H9 (cell line): ENCODE measurements at regions not wholly inside any gene's neighbourhood (a gene's known extent, or its start where the extent isn't known, plus 50 kb on each side); places are given as distances from the start of the nearest gene placed in this dataset.

ENCODE experiments used
- DNase-seq: peaks from one replicate; pipeline ENCODE4 v3.0.0-alpha.2; 2017
- H2AFZ ChIP-seq: one replicate; pipeline ENCODE4 v1.6.1; 2013; ENCODE audit warnings: mild to moderate bottlenecking, low read length, control low read depth, moderate library complexity
- H2AK5ac ChIP-seq: 2 replicates; pipeline ENCODE4 v1.6.1; 2013; ENCODE audit warnings: low read length, control low read depth, mixed read lengths; ENCODE audit not compliant: insufficient read length
- H2BK120ac ChIP-seq: one replicate; pipeline ENCODE4 v1.6.1; 2013; ENCODE audit warnings: low read depth, mild to moderate bottlenecking, low read length, control low read depth, inconsistent platforms; ENCODE audit not compliant: poor library complexity, severe bottlenecking
- H2BK12ac ChIP-seq: 2 replicates; pipeline ENCODE4 v1.6.1; 2013; ENCODE audit warnings: low read length, control low read depth, mixed read lengths, low read depth; ENCODE audit not compliant: insufficient read length
- H2BK15ac ChIP-seq: 2 replicates; pipeline ENCODE4 v1.6.1; 2013; ENCODE audit warnings: low read depth, low read length, control low read depth
- H2BK20ac ChIP-seq: one replicate; pipeline ENCODE4 v1.6.1; 2013; ENCODE audit warnings: low read depth, mild to moderate bottlenecking, low read length, control low read depth, inconsistent platforms; ENCODE audit not compliant: poor library complexity, severe bottlenecking
- H2BK5ac ChIP-seq: 2 replicates; pipeline ENCODE4 v1.6.1; 2013; ENCODE audit warnings: low read length, control low read depth, mixed read lengths; ENCODE audit not compliant: insufficient read length
- H3K14ac ChIP-seq: 2 replicates; pipeline ENCODE4 v1.6.1; 2013; ENCODE audit warnings: low read length, control low read depth; ENCODE audit not compliant: insufficient read depth
- H3K18ac ChIP-seq: 2 replicates; pipeline ENCODE4 v1.6.1; 2013; ENCODE audit warnings: low read depth, mild to moderate bottlenecking, mixed read lengths, low read length, control low read depth; ENCODE audit not compliant: insufficient read length
- H3K23ac ChIP-seq: 2 replicates; pipeline ENCODE4 v1.6.1; 2013; ENCODE audit warnings: low read length, control low read depth, mixed read lengths, low read depth; ENCODE audit not compliant: insufficient read length
- H3K23me2 ChIP-seq: 2 replicates; pipeline ENCODE4 v1.6.1; 2013; ENCODE audit warnings: low read depth, mild to moderate bottlenecking, mixed read lengths, low read length, control low read depth; ENCODE audit not compliant: insufficient read length, poor library complexity, severe bottlenecking
- H3K27ac ChIP-seq: 2 replicates; pipeline ENCODE4 v1.5.1; 2013; ENCODE audit warnings: low read length, control low read depth, mixed read lengths, low read depth; ENCODE audit not compliant: insufficient read length
- H3K27me3 ChIP-seq: 2 replicates; pipeline ENCODE4 v1.6.1; 2013; ENCODE audit warnings: low read length, control low read depth, inconsistent platforms; ENCODE audit not compliant: insufficient read depth
- H3K4ac ChIP-seq: 2 replicates; pipeline ENCODE4 v1.6.1; 2013; ENCODE audit warnings: low read depth, mild to moderate bottlenecking, control low read depth, inconsistent platforms, low read length, moderate library complexity
- H3K4me1 ChIP-seq: 2 replicates; pipeline ENCODE4 v1.6.1; 2013; ENCODE audit warnings: low read length, control low read depth, inconsistent platforms; ENCODE audit not compliant: insufficient read depth
- H3K4me2 ChIP-seq: 2 replicates; pipeline ENCODE4 v1.6.1; 2013; ENCODE audit warnings: low read length, control low read depth, mixed read lengths; ENCODE audit not compliant: insufficient read length, insufficient read depth
- H3K56ac ChIP-seq: 2 replicates; pipeline ENCODE4 v1.6.1; 2013; ENCODE audit warnings: low read depth, mild to moderate bottlenecking, mixed read lengths, low read length, control low read depth; ENCODE audit not compliant: insufficient read length
- H3K79me1 ChIP-seq: 2 replicates; pipeline ENCODE4 v1.6.1; 2013; ENCODE audit warnings: low read depth, mild to moderate bottlenecking, moderate library complexity, low read length, control low read depth, inconsistent platforms; ENCODE audit not compliant: insufficient read depth, poor library complexity, severe bottlenecking
- H3K79me2 ChIP-seq: 2 replicates; pipeline ENCODE4 v1.6.1; 2013; ENCODE audit warnings: low read length, control low read depth, inconsistent platforms; ENCODE audit not compliant: insufficient read depth
- H3K9ac ChIP-seq: 2 replicates; pipeline ENCODE4 v1.6.1; 2013; ENCODE audit warnings: low read length, control low read depth, mixed read lengths; ENCODE audit not compliant: insufficient read length; ENCODE audit errors: extremely low read depth
- H3K9me3 ChIP-seq: one replicate; pipeline ENCODE4 v1.6.1; 2013; ENCODE audit warnings: low read depth, low read length, inconsistent platforms; ENCODE audit not compliant: control insufficient read depth
- H3T11ph ChIP-seq: one replicate; pipeline ENCODE4 v1.6.1; 2013; ENCODE audit warnings: mild to moderate bottlenecking, low read length, control low read depth, inconsistent platforms
- H4K20me1 ChIP-seq: one replicate; pipeline ENCODE4 v1.6.1; 2013; ENCODE audit not compliant: control insufficient read depth, insufficient read length, insufficient read depth
- H4K5ac ChIP-seq: 2 replicates; pipeline ENCODE4 v1.6.1; 2013; ENCODE audit warnings: low read depth, mild to moderate bottlenecking, mixed read lengths, low read length, control low read depth; ENCODE audit not compliant: insufficient read length
- H4K8ac ChIP-seq: replicated peaks from 2 replicates; pipeline ENCODE4 v1.6.1; 2013; ENCODE audit warnings: low read length, control low read depth, mixed read lengths, low read depth; ENCODE audit not compliant: insufficient read length
- H4K91ac ChIP-seq: 2 replicates; pipeline ENCODE4 v1.6.1; 2013; ENCODE audit warnings: low read depth, mild to moderate bottlenecking, moderate library complexity, mixed read lengths, low read length, control low read depth; ENCODE audit not compliant: insufficient read length
- H3K27ac Mint-ChIP-seq, 3 experiments: 2 replicates in 2 of 3; 3 replicates in 1 of 3; pipeline ENCODE4 v1.8.0; 2020 to 2021; ENCODE audit warnings: mixed read lengths in 3 of 3, mild to moderate bottlenecking in 1 of 3, moderate library complexity in 1 of 3
- H3K27me3 Mint-ChIP-seq: 2 replicates; pipeline ENCODE4 v1.8.0; 2021; ENCODE audit warnings: low read depth, mild to moderate bottlenecking, moderate library complexity, mixed read lengths
- H3K36me3 Mint-ChIP-seq, 3 experiments: 2 replicates in 2 of 3; 3 replicates in 1 of 3; pipeline ENCODE4 v1.8.0; 2020 to 2021; ENCODE audit warnings: low read depth in 3 of 3, mixed read lengths in 3 of 3; ENCODE audit not compliant: insufficient read depth in 1 of 3
- H3K4me1 Mint-ChIP-seq, 2 experiments: 2 replicates each; pipeline ENCODE4 v1.8.0; 2020; ENCODE audit warnings: mixed read lengths in 2 of 2
- H3K4me3 Mint-ChIP-seq, 2 experiments: 2 replicates in 1 of 2; 3 replicates in 1 of 2; pipeline ENCODE4 v1.8.0; 2020 to 2021; ENCODE audit warnings: mild to moderate bottlenecking in 2 of 2, mixed read lengths in 2 of 2, moderate library complexity in 1 of 2
- H3K9me3 Mint-ChIP-seq, 2 experiments: 2 replicates in 1 of 2; 3 replicates in 1 of 2; pipeline ENCODE4 v1.8.0; 2020; ENCODE audit warnings: mild to moderate bottlenecking in 2 of 2, mixed read lengths in 2 of 2, moderate library complexity in 1 of 2
- CTCF ChIP-seq: fragments of 200-600 bp; sonication (generic); conservative IDR thresholded peaks from 3 replicates; pipeline ENCODE4 v1.8.0; 2021; ENCODE audit warnings: antibody characterized with exemption, mild to moderate bottlenecking
- WGBS: extraction: QIAGEN DNeasy Blood & Tissue Kit; methylation state at CpG from one replicate; pipeline ENCODE4 v1.1.7; 2013; ENCODE audit warnings: missing lambda C conversion rate, low lambda C conversion rate, mixed read lengths; ENCODE audit not compliant: insufficient read length; ENCODE audit errors: extremely low coverage; 5-methylcytosine and 5-hydroxymethylcytosine counted together

- H2AK5ac ChIP-seq = no peak overlapping the region
- H2BK120ac ChIP-seq = no peak overlapping the region
- WGBS = no CpG with 5 or more reads among the region's 4 CpGs
- H2BK5ac ChIP-seq = no peak overlapping the region
- DNase-seq = no peak
- H3K79me1 ChIP-seq = no peaks in the 10 kb centered on the region
- no peak for TF ChIP-seq CTCF
- Mint-ChIP-seq H3K27ac (peak overlapping the region in 1 of 3 experiments; percentile 50; a peak in 2 of 7 replicates), H3K9me3 (peaks cover 2 to 9% of the 10 kb centered on the region in 2 experiments; a peak in 2 of 5 replicates), H3K4me1 (peaks cover 38 to 42% of the 10 kb centered on the region in 2 experiments), H3K27me3 (no peaks in the 10 kb centered on the region), H3K36me3 (peaks cover 0 to 15% (median 8%) of the 10 kb centered on the region in 3 experiments; a peak in 4 of 7 replicates), H3K4me3 (no peak overlapping the region)
- no peak overlapping the region for H2BK12ac ChIP-seq
- H2BK20ac ChIP-seq = no peak overlapping the region
- H3K56ac ChIP-seq = no peak overlapping the region
- peaks cover 2% of the 10 kb centered on the region; the same call in 1 of the 2 replicates for H3K4me1 ChIP-seq
- H2AFZ ChIP-seq = no peak overlapping the region
- no peak overlapping the region for H4K5ac ChIP-seq
- no peaks in the 10 kb centered on the region for H3K79me2 ChIP-seq
- H3K4me2 ChIP-seq = no peak overlapping the region
- no peak overlapping the region for H3K23ac ChIP-seq
- no peak overlapping the region for H3K14ac ChIP-seq
- H4K91ac ChIP-seq = no peak overlapping the region
- H3K9ac ChIP-seq = no peak overlapping the region
- H3T11ph ChIP-seq = no peak overlapping the region
- no peaks in the 10 kb centered on the region for H4K20me1 ChIP-seq
- H3K4ac ChIP-seq = no peak overlapping the region
- no peak overlapping the region for H2BK15ac ChIP-seq
- no peak overlapping the region for H3K18ac ChIP-seq
- H3K27ac ChIP-seq = no peak overlapping the region
- no peaks in the 10 kb centered on the region for H3K9me3 ChIP-seq
- no peaks in the 10 kb centered on the region for H3K23me2 ChIP-seq
- no peaks in the 10 kb centered on the region for H3K27me3 ChIP-seq
- H4K8ac ChIP-seq = no peak overlapping the region
These were observed 156.6 kb upstream of the DMRT1 start for GRCh38 chr9:684941-685340.
